ENCODE measurements at regions not wholly inside any gene's neighbourhood (a gene's known extent, or its start where the extent isn't known, plus 50 kb on each side); places are given as distances from the start of the nearest gene placed in this dataset.

- ATAC-seq (ENCODE audit: low read depth), result no peak
- H3K27ac Mint-ChIP-seq, result no peak overlapping the region
- H3K27me3 Mint-ChIP-seq, result peaks cover 7% of the 10 kb centered on the region
- H3K4me1 Mint-ChIP-seq, result peaks cover 7% of the 10 kb centered on the region
- no peak overlapping the region for H3K4me3 Mint-ChIP-seq
- no peak for DNase-seq (ENCODE audit: low spot score in 2 of 2)
- no peaks in the 10 kb centered on the region for H3K36me3 Mint-ChIP-seq
- H3K9me3 Mint-ChIP-seq, result no peaks in the 10 kb centered on the region
These were observed 52.3 kb upstream of the HOPX start for GRCh38 chr4:56733352-56733751.

- Mint-ChIP-seq H3K27me3 (peaks cover 11% of the 10 kb centered on the region), H3K36me3 (no peaks in the 10 kb centered on the region), H3K9me3 (no peaks in the 10 kb centered on the region), H3K4me3 (no peak overlapping the region), H3K4me1 (peaks cover 4% of the 10 kb centered on the region), H3K27ac (no peak overlapping the region)
- DNase-seq (ENCODE audit: low spot score in 2 of 2) (no peak), ATAC-seq (ENCODE audit: low read depth) (no peak)
These were observed 51.2 kb upstream of the HOPX start for GRCh38 chr4:56732301-56732700.

GRCh38 chr4:56731857-56732256 lies 50.8 kb upstream of the HOPX start:
- DNase-seq (ENCODE audit: low spot score in 2 of 2) (no peak), ATAC-seq (ENCODE audit: low read depth) (no peak)
- Mint-ChIP-seq H3K4me3 (no peak overlapping the region), H3K9me3 (no peaks in the 10 kb centered on the region), H3K4me1 (peaks cover 4% of the 10 kb centered on the region), H3K27me3 (peaks cover 13% of the 10 kb centered on the region), H3K27ac (no peak overlapping the region), H3K36me3 (no peaks in the 10 kb centered on the region)

Data from memory B cell (primary cell).